GM12878 (cell line): ENCODE measurements at regions not wholly inside any gene's neighbourhood (a gene's known extent, or its start where the extent isn't known, plus 50 kb on each side); places are given as distances from the start of the nearest gene placed in this dataset.

Experiments used
- ATAC-seq: fragments of 200-7000 bp; cut with Tn5 transposase; 3 replicates; pipeline ENCODE4 v1.9.1; 2020; ENCODE audit warnings: mild to moderate bottlenecking, moderate library complexity
- BruUV-seq: library from RNA; stranded (reverse); fragments of 400-500 nt; replicated peaks from 2 replicates; lab custom pipeline; 2021; lab: Mats Ljungman, UMichigan
- CTCF ChIA-PET: fragments of 300-600 bp; sonication (Branson Sonifier 250); formaldehyde crosslinking; extraction: SDS; loops from one replicate; lab custom pipeline; 2021; ENCODE audit warnings: inconsistent platforms; lab: Yijun Ruan, JAX
- POLR2A ChIA-PET: fragments of 350-600 bp; formaldehyde crosslinking; extraction: SDS; loops from one replicate; lab custom pipeline; 2021; ENCODE audit warnings: inconsistent platforms; lab: Charles Lee
- RAD21 ChIA-PET: fragments of 300-600 bp; sonication (Branson Sonifier 250); formaldehyde crosslinking; loops from one replicate; lab custom pipeline; 2023; ENCODE audit warnings: antibody characterized with exemption; ENCODE audit not compliant: unreplicated experiment; lab: Charles Lee
- SMC1A ChIA-PET: fragments of 300-600 bp; sonication (Branson Sonifier 250); formaldehyde crosslinking; loops from one replicate; lab custom pipeline; 2023; ENCODE audit not compliant: unreplicated experiment, uncharacterized antibody; lab: Charles Lee
- DNase-seq: peaks from one replicate; pipeline ENCODE4 v3.0.0-alpha.2; 2011; ENCODE audit warnings: low read depth, low spot score
- FAIRE-seq: peaks from 3 replicates; lab custom pipeline; 2011; peaks lifted over from hg19 to GRCh38; lab: Jason Lieb, UNC
- H2AFZ ChIP-seq: 2 replicates; pipeline ENCODE4 v1.6.0; 2011; ENCODE audit warnings: low read depth, low read length, control low read depth; ENCODE audit not compliant: control insufficient read depth
- H3K27ac ChIP-seq: 2 replicates; pipeline ENCODE4 v1.5.1; 2011; ENCODE audit warnings: control low read depth; ENCODE audit not compliant: control insufficient read depth, insufficient read depth
- H3K27me3 ChIP-seq, 2 experiments: replicated peaks in 1 of 2; 2 replicates each; pipeline versions ENCODE4 v1.6.0 to v1.6.1; 2011; ENCODE audit warnings: low read length in 1 of 2; ENCODE audit not compliant: control insufficient read depth in 2 of 2, insufficient read depth in 2 of 2
- H3K36me3 ChIP-seq, 2 experiments: 2 replicates each; pipeline ENCODE4 v1.5.1; 2011; ENCODE audit warnings: low read length in 1 of 2; ENCODE audit not compliant: control insufficient read depth in 2 of 2, insufficient read depth in 2 of 2
- H3K4me1 ChIP-seq: 2 replicates; pipeline ENCODE4 v1.6.1; 2011; ENCODE audit warnings: mild to moderate bottlenecking, low read length, moderate library complexity, mixed read lengths; ENCODE audit not compliant: control insufficient read depth, insufficient read depth
- H3K4me2 ChIP-seq: 2 replicates; pipeline ENCODE4 v1.6.0; 2011; ENCODE audit warnings: control low read depth; ENCODE audit not compliant: control insufficient read depth, insufficient read depth
- H3K4me3 ChIP-seq: fragments of 200-600 bp; sonication (generic); 2 replicates; pipeline ENCODE4 v1.5.1; 2016
- H3K79me2 ChIP-seq: 2 replicates; pipeline ENCODE4 v1.6.0; 2011; ENCODE audit warnings: low read length; ENCODE audit not compliant: control insufficient read depth, insufficient read depth
- H3K9ac ChIP-seq: 2 replicates; pipeline ENCODE4 v1.8.0; 2011; ENCODE audit warnings: low read length, control low read depth, mixed read lengths; ENCODE audit not compliant: control insufficient read depth, insufficient read depth
- H3K9me3 ChIP-seq: replicated peaks from 3 replicates; pipeline ENCODE4 v1.5.1; 2011; ENCODE audit warnings: mild to moderate bottlenecking, low read length; ENCODE audit not compliant: control insufficient read depth, insufficient read depth
- H4K20me1 ChIP-seq: 2 replicates; pipeline ENCODE4 v1.6.0; 2011; ENCODE audit not compliant: control insufficient read depth, insufficient read depth
- GATAD2B ChIP-seq: fragments of 450-650 bp; conservative IDR thresholded peaks from 2 replicates; pipeline ENCODE4 v1.6.1; 2017; ENCODE audit warnings: low read depth, mild to moderate bottlenecking, moderate library complexity
- IKZF1 ChIP-seq: fragments of 450-650 bp; conservative IDR thresholded peaks from 2 replicates; pipeline ENCODE4 v1.6.1; 2017; ENCODE audit warnings: antibody characterized with exemption, mild to moderate bottlenecking
- POLR2AphosphoS2 ChIP-seq: IDR thresholded peaks from 2 replicates; pipeline ENCODE4 v1.6.1; 2011; ENCODE audit warnings: low read depth, mild to moderate bottlenecking, low read length, improper control_type of control experiment, moderate library complexity
- RBBP5 ChIP-seq: fragments of 200-600 bp; sonication (generic); conservative IDR thresholded peaks from 2 replicates; pipeline ENCODE4 v1.6.1; 2016
- SREBF1 ChIP-seq: IDR thresholded peaks from 2 replicates; pipeline ENCODE4 v1.6.1; 2012; ENCODE audit warnings: mild to moderate bottlenecking, low read length
- TCF7 ChIP-seq: IDR thresholded peaks from 2 replicates; pipeline ENCODE4 v1.6.1; 2014; ENCODE audit warnings: antibody characterized with exemption, borderline replicate concordance
- ZNF592 ChIP-seq: fragments of 450-650 bp; IDR thresholded peaks from 2 replicates; pipeline ENCODE4 v1.6.1; 2017; ENCODE audit warnings: mild to moderate bottlenecking, moderate library complexity
- WGBS: methylation state at CpG from one replicate; pipeline ENCODE4 v1.1.6; 2016; ENCODE audit warnings: low lambda C conversion rate; ENCODE audit not compliant: insufficient replicate concordance, insufficient coverage; ENCODE audit errors: missing lambda C conversion rate; 5-methylcytosine and 5-hydroxymethylcytosine counted together
- in situ Hi-C: fragments of 300-500 bp; cut with MboI; formaldehyde crosslinking; loops from 9 replicates; pipeline ENCODE4 v1.14.3; 2018; ENCODE audit warnings: mixed read lengths
- intact Hi-C: fragments of 100-400 bp; cut with micrococcal nuclease; formaldehyde crosslinking; loops from one replicate; pipeline ENCODE4 v1.14.2; 2022; ENCODE audit not compliant: unreplicated experiment
- TF ChIP-seq, protein P1 (sequence below): fragments of 450-650 bp; IDR thresholded peaks from 2 replicates; pipeline ENCODE4 v1.6.1; 2017; ENCODE audit warnings: mild to moderate bottlenecking, low read depth, inconsistent platforms; ENCODE audit not compliant: poor library complexity, severe bottlenecking

DNA sequence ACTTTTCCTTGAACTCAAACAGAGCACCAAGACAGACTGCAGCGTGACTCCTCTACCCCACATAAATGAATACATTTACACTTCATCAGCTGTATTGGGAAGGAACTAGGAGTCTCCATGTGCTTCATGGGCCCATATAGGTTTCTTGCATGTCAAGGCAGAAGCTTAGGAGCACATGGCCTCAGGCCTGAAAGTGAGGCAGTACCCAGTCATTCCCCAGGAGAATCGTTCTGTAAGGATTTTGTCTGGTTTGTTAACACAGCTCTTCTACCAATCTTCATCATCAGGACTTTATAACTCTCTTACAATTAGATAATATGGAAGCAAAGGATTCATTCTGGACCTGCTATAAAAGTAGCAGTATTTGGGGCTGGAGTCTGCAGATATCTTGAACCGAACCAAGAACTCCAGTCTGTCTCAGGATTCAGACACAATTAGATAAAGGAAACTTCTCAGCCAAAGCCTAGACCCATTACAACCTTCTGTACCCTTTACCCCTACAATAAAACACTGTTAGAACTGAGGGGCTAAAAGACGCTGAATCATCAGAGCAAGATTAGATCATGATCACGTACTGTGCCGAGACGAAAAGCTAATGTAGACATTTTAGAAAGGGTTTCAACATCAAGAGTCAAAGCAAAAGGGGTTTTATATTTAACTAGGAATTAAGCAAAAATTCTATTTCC lies 385.5 kb upstream of the SLC30A5 start:
- no peaks in the 10 kb centered on the region for H4K20me1 ChIP-seq
- in situ Hi-C loops, result no loop called here
- intact Hi-C loops, result no loop called here
- ChIA-PET SMC1A (interaction anchor here (1.0 to 1.7 kb wide), 5 partner anchors 9 to 422 kb away, joined by 3 to 5 read pairs (median 4); no protein-coding TSS in a partner anchor), CTCF (interaction anchor here (1.4 kb wide), 1 partner anchor 422 kb away, joined by 6 read pairs; no protein-coding TSS in a partner anchor), RAD21 (interaction anchor here (1.2 kb wide), 1 partner anchor 421 kb away, joined by 3 read pairs; no protein-coding TSS in a partner anchor), POLR2A (no interaction called here)
- peaks cover 21% of the 10 kb centered on the region for H3K4me1 ChIP-seq
- ATAC-seq (no peak), FAIRE-seq (no peak), DNase-seq (no peak)
- H3K36me3 ChIP-seq, result no peaks in the 10 kb centered on the region
- no peak overlapping the region for H3K4me3 ChIP-seq
- H3K9me3 ChIP-seq, result no peaks in the 10 kb centered on the region; the same call in 1 of the 3 replicates
- no peaks in the 10 kb centered on the region for H3K27me3 ChIP-seq
- no TSS peak for BruUV-seq
- no peak overlapping the region for H3K9ac ChIP-seq
- TF ChIP-seq, protein P1, sequence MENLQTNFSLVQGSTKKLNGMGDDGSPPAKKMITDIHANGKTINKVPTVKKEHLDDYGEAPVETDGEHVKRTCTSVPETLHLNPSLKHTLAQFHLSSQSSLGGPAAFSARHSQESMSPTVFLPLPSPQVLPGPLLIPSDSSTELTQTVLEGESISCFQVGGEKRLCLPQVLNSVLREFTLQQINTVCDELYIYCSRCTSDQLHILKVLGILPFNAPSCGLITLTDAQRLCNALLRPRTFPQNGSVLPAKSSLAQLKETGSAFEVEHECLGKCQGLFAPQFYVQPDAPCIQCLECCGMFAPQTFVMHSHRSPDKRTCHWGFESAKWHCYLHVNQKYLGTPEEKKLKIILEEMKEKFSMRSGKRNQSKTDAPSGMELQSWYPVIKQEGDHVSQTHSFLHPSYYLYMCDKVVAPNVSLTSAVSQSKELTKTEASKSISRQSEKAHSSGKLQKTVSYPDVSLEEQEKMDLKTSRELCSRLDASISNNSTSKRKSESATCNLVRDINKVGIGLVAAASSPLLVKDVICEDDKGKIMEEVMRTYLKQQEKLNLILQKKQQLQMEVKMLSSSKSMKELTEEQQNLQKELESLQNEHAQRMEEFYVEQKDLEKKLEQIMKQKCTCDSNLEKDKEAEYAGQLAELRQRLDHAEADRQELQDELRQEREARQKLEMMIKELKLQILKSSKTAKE, result no peak
- TF ChIP-seq SREBF1 (no peak), GATAD2B (no peak), IKZF1 (no peak), TCF7 (no peak), POLR2AphosphoS2 (no peak), RBBP5 (no peak), ZNF592 (no peak)
- no peaks in the 10 kb centered on the region for H3K79me2 ChIP-seq
- WGBS, result 95% methylated on average over 7 of the region's 7 CpGs
- no peak overlapping the region for H2AFZ ChIP-seq
- no peak overlapping the region for H3K4me2 ChIP-seq
- H3K27ac ChIP-seq, result no peak overlapping the region
